Panc1 (cell line): ENCODE measurements at regions not wholly inside any gene's neighbourhood (a gene's known extent, or its start where the extent isn't known, plus 50 kb on each side); places are given as distances from the start of the nearest gene placed in this dataset.

Experiments
- ATAC-seq: fragments of 200-7000 bp; cut with Tn5 transposase; 2 replicates; pipeline ENCODE4 v1.9.1; 2020; ENCODE audit warnings: mild to moderate bottlenecking, moderate library complexity
- BruUV-seq: library from RNA; stranded (reverse); fragments of 400-500 nt; replicated peaks from 2 replicates; lab custom pipeline; 2021; lab: Mats Ljungman, UMichigan
- CTCF ChIA-PET: fragments of 300-600 bp; sonication (Branson Sonifier 250); formaldehyde crosslinking; loops from one replicate; lab custom pipeline; 2022; ENCODE audit warnings: antibody characterized with exemption; lab: Charles Lee
- POLR2A ChIA-PET: fragments of 300-600 bp; sonication (Branson Sonifier 250); formaldehyde crosslinking; loops from one replicate; lab custom pipeline; 2022; ENCODE audit warnings: antibody characterized with exemption; lab: Charles Lee
- DNase-seq: peaks from one replicate; pipeline ENCODE4 v3.0.0-alpha.2; 2010; ENCODE audit warnings: low read depth, low spot score
- H3K27ac ChIP-seq: 2 replicates; pipeline ENCODE4 v1.5.1; 2011; ENCODE audit warnings: mild to moderate bottlenecking, low read length, inconsistent platforms
- H3K27me3 ChIP-seq: fragments of 200-500 bp; sonication (Bioruptor generic); 2 replicates; pipeline ENCODE4 v1.6.0; 2014; ENCODE audit warnings: low read length, inconsistent platforms; ENCODE audit not compliant: control insufficient read depth, insufficient read depth
- H3K36me3 ChIP-seq: fragments of 200-500 bp; sonication (Bioruptor generic); 2 replicates; pipeline ENCODE4 v1.5.1; 2014; ENCODE audit warnings: inconsistent platforms, mild to moderate bottlenecking, low read length, moderate library complexity; ENCODE audit not compliant: control insufficient read depth, insufficient read depth
- H3K4me1 ChIP-seq: 2 replicates; pipeline ENCODE4 v1.5.1; 2011; ENCODE audit warnings: inconsistent platforms, mild to moderate bottlenecking, low read length, moderate library complexity; ENCODE audit not compliant: control insufficient read depth, insufficient read depth
- H3K4me3 ChIP-seq, 2 experiments: 2 replicates each; pipeline ENCODE4 v1.5.1; 2011 to 2012; ENCODE audit warnings: low read depth in 2 of 2, low read length in 2 of 2, mild to moderate bottlenecking in 2 of 2, inconsistent platforms in 1 of 2, moderate library complexity in 1 of 2
- H3K9me3 ChIP-seq: fragments of 200-500 bp; sonication (Bioruptor generic); 2 replicates; pipeline ENCODE4 v1.5.1; 2014; ENCODE audit warnings: low read depth, mild to moderate bottlenecking, inconsistent platforms, low read length, moderate library complexity; ENCODE audit not compliant: control insufficient read depth, insufficient read depth
- CTCF ChIP-seq: fragments of 450-650 bp; IDR thresholded peaks from 2 replicates; pipeline ENCODE4 v1.5.1; 2017; ENCODE audit warnings: mild to moderate bottlenecking
- POLR2AphosphoS5 ChIP-seq: IDR thresholded peaks from 2 replicates; pipeline ENCODE4 v1.6.1; 2012; ENCODE audit warnings: mild to moderate bottlenecking, low read depth, low read length, moderate library complexity
- REST ChIP-seq, 2 experiments: IDR thresholded peaks; 2 replicates each; pipeline ENCODE4 v1.6.1; 2011 to 2012; ENCODE audit warnings: low read depth in 2 of 2, control low read depth in 1 of 2, low read length in 1 of 2, mild to moderate bottlenecking in 1 of 2, moderate library complexity in 1 of 2; ENCODE audit not compliant: insufficient read depth in 1 of 2
- SIN3A ChIP-seq: IDR thresholded peaks from 2 replicates; pipeline ENCODE4 v1.6.1; 2012; ENCODE audit warnings: low read depth, mild to moderate bottlenecking, low read length, moderate library complexity, borderline replicate concordance; ENCODE audit not compliant: insufficient read depth
- TCF7L2 ChIP-seq: IDR thresholded peaks from 2 replicates; pipeline ENCODE4 v1.6.1; 2011; ENCODE audit warnings: mild to moderate bottlenecking, low read depth, low read length, inconsistent platforms
- in situ Hi-C: cut with HindIII; loops from 2 replicates; pipeline ENCODE4 v1.10.0; 2016; ENCODE audit warnings: low sequenced_read_pairs, low pct_unique_long_range_greater_than_20kb
- intact Hi-C: fragments of 100-400 bp; cut with micrococcal nuclease; formaldehyde crosslinking; loops from one replicate; pipeline ENCODE4 v1.10.0; 2022; ENCODE audit not compliant: unreplicated experiment

- H3K9me3 ChIP-seq = no peaks in the 10 kb centered on the region
- ATAC-seq = no peak
- CTCF ChIA-PET = no interaction called here
- no peaks in the 10 kb centered on the region for H3K4me1 ChIP-seq
- no peaks in the 10 kb centered on the region for H3K27me3 ChIP-seq
- H3K4me3 ChIP-seq = no peak overlapping the region
- TF ChIP-seq REST (IDR thresholded peaks at IDR 0.05; ENCODE audit: insufficient read depth in 1 of 2, low read depth in 2 of 2, low read length in 1 of 2) = no peak
- no peak for TF ChIP-seq SIN3A
- no peak for TF ChIP-seq POLR2AphosphoS5
- no peak for TF ChIP-seq CTCF
- no peak for TF ChIP-seq TCF7L2
- intact Hi-C loops = no loop called here
- POLR2A ChIA-PET = no interaction called here
- H3K36me3 ChIP-seq = no peaks in the 10 kb centered on the region
- H3K27ac ChIP-seq = no peak overlapping the region
- no TSS peak for BruUV-seq
- DNase-seq = no peak
- in situ Hi-C loops = no loop called here
These were observed 76.1 kb upstream of the POMP start for GRCh38 chr13:28582892-28583240.

- POLR2A ChIA-PET = interaction anchor here (0.5 kb wide), 1 partner anchor 34 kb away, joined by 8 read pairs; no protein-coding TSS in a partner anchor
- CTCF ChIA-PET = no interaction called here
- no peaks in the 10 kb centered on the region for H3K36me3 ChIP-seq
- ATAC-seq (no peak), DNase-seq (no peak)
- no peak for TF ChIP-seq REST (IDR thresholded peaks at IDR 0.05; ENCODE audit: insufficient read depth in 1 of 2, low read depth in 2 of 2, low read length in 1 of 2)
- TF ChIP-seq CTCF = no peak
- in situ Hi-C loops (no loop called here), intact Hi-C loops (no loop called here)
- no TSS peak for BruUV-seq
- H3K4me3 ChIP-seq = no peak overlapping the region
- H3K4me1 ChIP-seq = no peaks in the 10 kb centered on the region
- no peaks in the 10 kb centered on the region for H3K9me3 ChIP-seq
- H3K27me3 ChIP-seq = no peaks in the 10 kb centered on the region
- no peak overlapping the region for H3K27ac ChIP-seq
These were observed 76.6 kb upstream of the POMP start for GRCh38 chr13:28582225-28582891.
